ENCODE measurements at regions not wholly inside any gene's neighbourhood (a gene's known extent, or its start where the extent isn't known, plus 50 kb on each side); places are given as distances from the start of the nearest gene placed in this dataset.

- 89% methylated on average over 38 of the region's 38 CpGs; no CpG with 5 or more reads in 1 of the 2 donors for WGBS, 2 donors (ENCODE audit: low coverage in 1 of 2)
- Histone ChIP-seq H3K4me3 (no peak overlapping the region), H3K4me1 (no peaks in the 10 kb centered on the region), H3K27me3 (no peaks in the 10 kb centered on the region), H3K9me3 (no peaks in the 10 kb centered on the region), H3K27ac (no peak overlapping the region), H3K36me3 (no peaks in the 10 kb centered on the region)
- DNase-seq: no peak
- no peak for TF ChIP-seq CTCF (IDR thresholded peaks at IDR 0.05)
- TF ChIP-seq EP300 (IDR thresholded peaks at IDR 0.05; ENCODE audit: low read depth): no peak
- no peak for TF ChIP-seq POLR2AphosphoS5 (IDR thresholded peaks at IDR 0.05)
- no peak for TF ChIP-seq POLR2A (IDR thresholded peaks at IDR 0.05)
- in situ Hi-C loops (cut with MboI; ENCODE audit: low pct_ligation_motif_present in 1 of 4, low pct_unique_long_range_greater_than_20kb in 1 of 4, low sequenced_read_pairs in 3 of 4): no loop called here
- intact Hi-C loops (cut with DNase I; ENCODE audit: low total_unique reads): no loop called here
Measured at GRCh38 chr13:70923863-70924752, 815.9 kb upstream of the KLHL1 start.

GRCh38 chr13:70911286-70911685, 803.0 kb upstream of the KLHL1 start:
- no peak for DNase-seq
- no peak for TF ChIP-seq EP300 (IDR thresholded peaks at IDR 0.05; ENCODE audit: low read depth)
- Histone ChIP-seq H3K9me3 (no peaks in the 10 kb centered on the region), H3K36me3 (no peaks in the 10 kb centered on the region), H3K27ac (no peak overlapping the region), H3K27me3 (no peaks in the 10 kb centered on the region), H3K4me1 (no peaks in the 10 kb centered on the region), H3K4me3 (no peak overlapping the region)
- in situ Hi-C loops (cut with MboI; ENCODE audit: low pct_ligation_motif_present in 1 of 4, low pct_unique_long_range_greater_than_20kb in 1 of 4, low sequenced_read_pairs in 3 of 4): no loop called here
- 61 to 63% methylated on average over 1 of the region's 1 CpG for WGBS, 2 donors (ENCODE audit: low coverage in 1 of 2)
- intact Hi-C loops (cut with DNase I; ENCODE audit: low total_unique reads): no loop called here

GRCh38 chr13:70908795-70909194, 800.5 kb upstream of the KLHL1 start:
- WGBS, 2 donors (ENCODE audit: low coverage in 1 of 2): 54 to 59% methylated on average over 3 of the region's 3 CpGs
- H3K4me1 ChIP-seq: no peaks in the 10 kb centered on the region
- no peak for DNase-seq

GRCh38 chr13:70905035-70905434, 796.8 kb upstream of the KLHL1 start:
- Histone ChIP-seq H3K9me3 (no peaks in the 10 kb centered on the region), H3K36me3 (no peaks in the 10 kb centered on the region), H3K27ac (no peak overlapping the region), H3K4me3 (no peak overlapping the region), H3K4me1 (no peaks in the 10 kb centered on the region), H3K27me3 (no peaks in the 10 kb centered on the region)
- TF ChIP-seq CTCF (IDR thresholded peaks at IDR 0.05) (no peak), EP300 (IDR thresholded peaks at IDR 0.05; ENCODE audit: low read depth) (no peak), POLR2AphosphoS5 (IDR thresholded peaks at IDR 0.05) (no peak)
- intact Hi-C loops (cut with DNase I; ENCODE audit: low total_unique reads): no loop called here
- in situ Hi-C loops (cut with MboI; ENCODE audit: low pct_ligation_motif_present in 1 of 4, low pct_unique_long_range_greater_than_20kb in 1 of 4, low sequenced_read_pairs in 3 of 4): no loop called here
- 41% methylated on average over 2 of the region's 2 CpGs for WGBS, 2 donors (ENCODE audit: low coverage in 1 of 2)
- DNase-seq: no peak

More at GRCh38 chr13:70908795-70909194, 800.5 kb upstream of the KLHL1 start:
- no peak overlapping the region for H3K27ac ChIP-seq
- intact Hi-C loops (cut with DNase I; ENCODE audit: low total_unique reads): no loop called here
- TF ChIP-seq EP300 (IDR thresholded peaks at IDR 0.05; ENCODE audit: low read depth) (no peak), CTCF (IDR thresholded peaks at IDR 0.05) (no peak), POLR2AphosphoS5 (IDR thresholded peaks at IDR 0.05) (no peak)
- H3K27me3 ChIP-seq: no peaks in the 10 kb centered on the region
- H3K4me3 ChIP-seq: no peak overlapping the region
- no peaks in the 10 kb centered on the region for H3K36me3 ChIP-seq
- no peaks in the 10 kb centered on the region for H3K9me3 ChIP-seq
- in situ Hi-C loops (cut with MboI; ENCODE audit: low pct_ligation_motif_present in 1 of 4, low pct_unique_long_range_greater_than_20kb in 1 of 4, low sequenced_read_pairs in 3 of 4): no loop called here

GRCh38 chr13:70896136-70896535, 787.9 kb upstream of the KLHL1 start:
- no peak for TF ChIP-seq EP300 (IDR thresholded peaks at IDR 0.05; ENCODE audit: low read depth)
- TF ChIP-seq POLR2A (IDR thresholded peaks at IDR 0.05): no peak
- no peak for TF ChIP-seq POLR2AphosphoS5 (IDR thresholded peaks at IDR 0.05)
- no peak for TF ChIP-seq CTCF (IDR thresholded peaks at IDR 0.05)

More at GRCh38 chr13:70896136-70896535, 787.9 kb upstream of the KLHL1 start:
- Histone ChIP-seq H3K4me1 (no peaks in the 10 kb centered on the region), H3K4me3 (no peak overlapping the region), H3K27me3 (no peaks in the 10 kb centered on the region), H3K9me3 (no peaks in the 10 kb centered on the region), H3K27ac (no peak overlapping the region), H3K36me3 (no peaks in the 10 kb centered on the region)
- in situ Hi-C loops (cut with MboI; ENCODE audit: low pct_ligation_motif_present in 1 of 4, low pct_unique_long_range_greater_than_20kb in 1 of 4, low sequenced_read_pairs in 3 of 4): no loop called here
- intact Hi-C loops (cut with DNase I; ENCODE audit: low total_unique reads): no loop called here
- no peak for DNase-seq
